ENCODE measurements at regions not wholly inside any gene's neighbourhood (a gene's known extent, or its start where the extent isn't known, plus 50 kb on each side); places are given as distances from the start of the nearest gene placed in this dataset.
"Not testable (repeated sequence)": the region's sequence is repeated elsewhere in the genome, so short reads cannot be mapped to it uniquely, and the experiment has no call there.

DNA sequence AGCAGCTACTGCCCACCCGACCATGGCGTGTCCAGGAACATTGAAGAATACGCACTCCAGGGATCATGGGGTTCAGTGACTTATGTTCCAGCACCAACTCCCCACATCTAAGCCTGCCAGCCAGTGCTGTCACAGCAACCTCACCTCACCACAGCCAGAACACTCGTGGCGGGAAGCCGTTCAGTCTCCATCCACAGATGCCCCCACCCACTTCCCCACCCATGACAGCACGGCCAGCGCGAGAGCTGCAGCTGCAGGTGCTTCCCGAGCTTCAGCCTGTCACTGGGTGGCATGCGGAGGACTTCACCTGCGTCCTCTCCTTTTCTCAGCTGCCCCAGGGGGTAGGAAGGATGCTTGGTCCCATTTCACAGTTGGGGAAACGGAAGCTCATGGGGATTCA, 50.3 kb downstream of the RBFOX3 start:
- no peak for DNase-seq (ENCODE audit: low read depth)

DNA sequence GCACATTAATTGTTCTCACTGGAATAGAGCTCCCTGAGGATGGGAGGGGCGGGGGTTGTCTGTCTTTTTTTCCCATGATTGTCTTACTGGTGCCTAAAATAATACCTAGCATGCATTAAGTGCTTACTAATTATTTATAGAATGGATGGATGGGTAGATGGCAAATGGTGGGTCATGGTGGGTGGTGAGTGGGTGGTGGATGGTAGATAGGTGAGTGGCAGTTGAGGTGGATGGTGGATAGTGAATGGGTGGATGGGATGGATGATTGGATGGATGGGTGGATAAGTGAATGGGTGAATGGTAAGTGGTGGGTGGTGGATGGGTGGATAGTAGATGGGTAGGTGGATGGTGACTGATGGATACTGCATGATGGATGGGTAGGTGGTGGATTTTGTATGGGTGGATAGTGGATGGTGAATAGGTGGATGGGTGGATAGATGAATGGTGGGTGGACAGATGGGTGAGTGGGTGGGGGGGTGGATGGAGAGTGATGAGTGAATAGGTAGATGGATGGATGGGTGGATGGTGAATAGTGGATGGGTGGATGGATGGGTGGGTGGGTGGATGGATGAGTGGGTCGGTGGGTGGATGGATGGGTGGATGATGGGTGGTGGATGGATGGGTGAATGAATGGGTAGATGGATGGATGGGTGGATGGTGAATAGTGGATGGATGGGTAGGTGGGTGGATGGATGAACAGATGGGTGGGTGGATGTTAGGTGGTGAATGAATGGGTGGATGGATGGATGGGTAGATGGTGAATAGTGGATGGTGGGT, 51.6 kb downstream of the RBFOX3 start:
- DNase-seq (ENCODE audit: low read depth), result no peak

DNA sequence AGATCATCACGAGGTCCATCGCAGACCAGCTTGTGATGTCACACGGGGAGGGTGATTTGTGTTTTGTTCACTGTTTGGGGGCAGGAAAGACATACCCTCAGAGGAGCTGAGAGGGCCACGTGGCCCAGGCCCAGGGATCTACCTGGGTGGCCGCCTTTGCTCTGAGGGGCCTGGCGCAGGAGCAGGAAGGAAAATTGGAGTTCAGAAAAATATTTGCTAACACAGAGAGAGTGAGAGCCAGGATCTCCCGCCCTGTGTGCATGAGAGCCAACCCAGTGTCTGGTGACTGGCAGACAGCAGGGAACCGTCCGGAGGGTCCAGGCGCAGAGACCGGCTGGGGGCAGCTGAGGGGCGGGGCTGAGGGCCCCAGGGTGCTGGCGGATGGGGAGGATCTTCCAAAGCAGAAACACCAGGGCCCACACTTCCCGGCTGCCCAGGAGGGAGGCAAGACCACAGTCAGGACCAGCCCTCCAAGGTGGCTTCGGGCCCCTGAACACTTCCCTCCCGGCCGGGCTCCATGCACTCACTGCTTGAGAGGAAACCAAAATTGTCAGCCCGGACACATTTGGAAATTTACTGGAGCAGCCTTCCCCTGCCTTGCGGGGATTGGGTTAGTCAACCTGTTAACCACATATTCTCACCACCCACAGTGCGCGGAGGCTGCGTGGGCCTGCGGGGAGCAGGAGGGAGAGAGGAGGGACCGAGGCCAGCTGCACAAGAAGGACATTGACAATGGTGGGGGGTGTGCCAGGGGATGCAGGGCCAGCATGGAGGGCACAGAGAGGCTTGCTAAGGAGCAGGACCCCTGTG, 52.6 kb downstream of the RBFOX3 start:
- no peak for DNase-seq (ENCODE audit: low read depth)

DNA sequence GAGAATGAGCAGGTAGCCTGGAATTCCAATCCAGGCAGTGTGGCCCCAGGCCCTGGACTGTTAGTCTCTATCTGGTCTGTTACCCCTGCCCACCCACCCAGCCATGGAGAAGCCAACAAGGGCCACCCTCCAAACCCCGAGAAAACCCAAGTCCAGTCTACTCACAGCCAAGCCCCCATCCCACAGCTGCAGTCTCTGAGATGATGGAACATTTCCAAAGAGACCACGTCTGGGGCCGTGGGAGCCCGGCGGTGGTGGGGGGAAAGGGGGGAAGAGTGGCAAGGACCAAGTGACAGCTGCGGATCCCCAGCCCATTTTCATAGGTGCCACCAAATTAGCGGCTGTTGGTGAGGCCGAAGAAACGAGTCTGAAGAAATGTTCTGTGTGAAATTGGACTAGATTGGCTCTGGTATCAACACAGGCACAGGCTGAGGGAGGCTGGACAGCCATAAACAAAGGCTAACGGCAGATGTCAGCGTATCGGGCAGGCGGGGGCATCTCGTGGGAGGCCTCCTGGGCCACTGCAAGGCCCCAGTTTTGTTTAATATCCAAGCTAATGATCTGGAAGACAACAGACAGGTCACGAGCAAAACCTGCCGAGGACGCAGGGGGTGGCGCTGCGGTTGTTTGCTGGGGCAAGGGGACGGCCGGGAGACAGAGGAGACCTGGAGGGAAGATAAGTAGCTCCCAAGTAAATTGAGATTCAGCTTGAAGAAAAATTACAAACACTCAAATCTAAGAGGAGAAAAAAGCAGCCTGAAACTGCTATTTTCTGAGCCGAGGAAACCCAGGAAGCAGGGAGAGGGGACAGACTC, 53.4 kb downstream of the RBFOX3 start:
- no peak for DNase-seq (ENCODE audit: low read depth)

DNA sequence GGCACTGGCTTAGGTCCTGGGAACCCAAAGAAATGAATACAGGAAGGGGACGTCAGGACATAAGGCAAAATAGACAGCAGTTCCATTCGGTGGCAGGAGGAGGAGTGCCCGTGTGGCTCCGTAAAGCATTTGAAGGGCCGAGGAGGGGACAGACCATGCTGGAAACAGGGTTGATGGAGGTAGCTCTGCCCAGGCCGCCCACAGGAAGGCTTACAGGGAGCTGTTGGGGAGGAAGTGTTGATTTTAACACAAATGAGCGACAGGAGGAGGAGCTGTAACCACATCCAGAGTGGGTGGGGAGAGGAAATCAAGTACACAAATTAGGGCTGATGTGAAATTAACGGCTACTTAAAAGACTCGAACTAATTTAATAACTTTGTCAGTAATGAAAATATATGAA, 54.6 kb downstream of the RBFOX3 start:
- no peak for DNase-seq (ENCODE audit: low read depth)

DNA sequence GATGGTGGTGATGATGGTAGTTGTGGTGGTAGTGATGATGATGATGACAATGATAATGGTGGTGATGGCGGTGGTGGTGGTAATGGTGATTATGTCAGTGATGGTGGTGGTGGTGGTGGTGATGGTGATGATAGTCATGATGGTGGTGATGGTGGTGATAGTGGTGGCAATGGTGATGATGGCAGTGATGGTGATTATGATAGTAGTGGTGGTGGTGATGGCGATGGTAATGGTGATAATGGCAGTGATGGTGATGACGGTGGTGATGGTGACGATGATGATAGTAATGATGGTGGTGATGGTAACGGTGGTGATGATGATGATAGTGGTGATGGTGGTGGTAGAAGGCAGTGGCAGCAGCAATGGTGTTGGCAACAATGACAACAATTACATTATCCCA, 55.3 kb downstream of the RBFOX3 start:
- DNase-seq (ENCODE audit: low read depth), result no peak

DNA sequence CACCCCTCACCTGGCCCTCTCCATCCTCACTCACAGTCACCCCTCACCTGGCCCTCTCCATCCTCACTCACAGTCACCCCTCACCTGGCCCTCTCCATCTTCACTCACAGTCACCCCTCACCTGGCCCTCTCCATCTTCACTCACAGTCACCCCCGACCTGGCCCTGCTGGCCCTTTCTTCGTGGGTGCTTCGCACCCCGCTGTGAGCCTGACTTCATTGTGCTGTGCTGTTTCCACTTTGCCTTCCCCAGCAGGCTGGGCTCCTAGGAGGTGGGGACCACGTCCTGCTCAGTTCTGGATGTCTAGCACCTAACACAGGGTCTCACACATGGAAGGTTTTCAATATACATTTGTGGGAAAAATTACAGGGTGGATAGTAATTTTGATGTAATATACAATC, 56.5 kb downstream of the RBFOX3 start:
- DNase-seq (ENCODE audit: low read depth), result not testable (repeated sequence)

DNA sequence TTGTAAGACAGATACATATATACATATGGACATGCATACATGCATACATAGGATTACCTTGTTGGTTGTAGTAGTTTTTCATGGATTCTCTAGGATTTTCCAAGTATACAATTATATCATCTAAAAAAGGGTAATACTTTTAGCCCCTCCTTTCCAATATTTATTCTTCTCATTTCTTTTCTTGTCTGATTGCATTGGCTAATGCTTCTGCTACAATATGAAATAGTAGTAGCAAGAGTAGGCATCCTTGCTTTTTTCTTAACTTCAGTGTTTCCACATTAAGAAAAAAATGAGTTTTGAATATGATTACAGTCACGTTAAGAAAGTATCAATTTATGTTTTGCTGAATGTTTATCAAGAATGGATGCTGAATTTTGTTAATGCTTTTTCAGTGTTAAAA, 58.0 kb downstream of the RBFOX3 start:
- no peak for DNase-seq (ENCODE audit: low read depth)

DNA sequence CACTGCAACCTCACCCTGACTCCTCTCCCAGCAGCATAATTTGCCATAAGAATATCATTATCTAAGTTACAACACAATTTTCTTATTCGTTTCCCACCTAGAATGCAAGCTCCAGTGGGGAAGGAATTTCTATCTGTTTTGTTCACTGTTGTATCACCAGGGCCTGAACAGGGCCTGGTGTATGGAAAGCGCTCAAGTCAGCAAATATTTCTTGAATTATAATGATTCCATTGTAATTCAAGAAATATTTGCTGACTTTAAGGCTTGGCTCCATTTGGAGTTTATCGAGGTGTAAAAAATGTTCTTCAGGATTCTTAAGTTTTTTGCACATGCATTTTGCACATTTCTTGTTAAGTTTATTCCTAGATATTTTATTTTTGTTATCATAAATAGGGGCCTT, 58.4 kb downstream of the RBFOX3 start:
- DNase-seq (ENCODE audit: low read depth), result no peak

DNA sequence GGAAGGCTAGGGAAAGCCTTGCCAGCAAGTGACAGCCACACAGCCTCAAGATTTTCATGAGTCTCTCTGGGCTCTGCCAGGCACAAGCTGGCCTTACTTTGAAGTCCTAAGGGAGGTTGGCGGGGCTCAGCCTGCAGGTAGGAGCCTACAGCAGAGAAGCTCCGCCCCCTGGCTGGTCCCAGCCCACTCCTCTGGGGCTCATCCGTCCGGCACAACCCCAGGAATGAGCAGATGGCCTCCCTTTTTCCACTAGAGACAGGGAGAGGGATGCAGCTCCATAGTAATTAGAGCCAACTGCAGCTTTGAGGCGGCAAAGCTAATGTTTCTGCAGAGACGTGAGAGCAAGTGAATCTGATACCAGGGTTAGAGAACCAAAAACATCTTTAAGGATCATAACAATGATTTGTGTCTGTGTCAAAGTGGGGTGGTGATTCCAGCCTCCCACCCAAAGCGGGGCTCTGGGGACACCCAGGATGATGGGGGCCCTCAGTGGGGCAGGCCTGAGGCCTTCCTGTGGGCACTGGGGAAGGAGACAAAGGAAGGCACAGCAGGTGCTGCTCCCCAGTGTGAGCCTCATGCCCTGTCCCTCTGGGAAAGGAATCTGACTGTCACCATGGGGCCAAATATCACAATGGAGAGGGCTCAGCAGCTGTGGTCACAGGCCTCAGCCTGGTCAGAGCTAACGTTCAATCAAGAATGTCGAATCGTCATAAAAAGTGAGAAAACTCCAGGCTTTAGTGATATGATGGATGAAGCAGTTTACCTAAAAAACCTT, 61.5 kb downstream of the RBFOX3 start:
- DNase-seq (ENCODE audit: low read depth), result no peak

DNA sequence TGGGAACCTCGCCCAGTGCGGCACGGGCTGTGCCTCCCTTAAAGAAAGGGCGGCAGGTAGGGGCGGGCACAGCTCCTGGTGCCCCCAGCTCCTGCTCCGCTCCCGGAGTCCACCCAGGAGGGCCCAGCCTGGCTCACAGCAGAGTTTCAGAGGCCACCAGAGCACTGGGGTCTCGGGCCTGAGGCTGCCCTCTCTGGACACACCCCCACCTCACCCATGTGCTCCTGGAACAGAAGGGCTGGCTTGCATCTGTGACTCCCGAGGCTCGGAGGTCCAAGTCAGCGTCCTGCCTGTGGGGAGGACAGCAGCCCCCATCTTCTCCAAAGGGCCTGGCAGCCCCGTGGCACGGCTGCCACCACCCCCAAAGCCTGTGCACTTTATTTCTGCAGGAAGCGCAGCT, 62.7 kb downstream of the RBFOX3 start:
- no peak for DNase-seq (ENCODE audit: low read depth)

DNA sequence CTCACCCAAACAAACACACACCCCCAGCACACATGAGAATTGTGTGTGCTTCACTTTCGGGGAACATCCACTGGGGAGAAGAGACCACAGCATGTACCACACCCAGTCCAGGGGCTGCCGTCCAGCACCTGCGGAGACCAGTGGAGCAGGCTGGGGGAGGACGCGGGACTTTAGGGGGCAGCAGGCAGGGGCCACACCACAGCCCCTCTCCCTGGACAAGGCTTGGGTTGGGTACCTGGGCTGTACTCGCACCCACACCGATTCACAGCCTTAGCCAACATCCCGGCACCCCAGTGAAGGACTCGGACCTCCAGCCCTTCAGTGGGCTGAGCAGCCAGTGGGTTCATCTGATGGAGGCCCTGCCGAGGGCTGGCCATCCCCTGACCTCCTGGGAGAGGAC, 63.3 kb downstream of the RBFOX3 start:
- DNase-seq (ENCODE audit: low read depth), result no peak

DNA sequence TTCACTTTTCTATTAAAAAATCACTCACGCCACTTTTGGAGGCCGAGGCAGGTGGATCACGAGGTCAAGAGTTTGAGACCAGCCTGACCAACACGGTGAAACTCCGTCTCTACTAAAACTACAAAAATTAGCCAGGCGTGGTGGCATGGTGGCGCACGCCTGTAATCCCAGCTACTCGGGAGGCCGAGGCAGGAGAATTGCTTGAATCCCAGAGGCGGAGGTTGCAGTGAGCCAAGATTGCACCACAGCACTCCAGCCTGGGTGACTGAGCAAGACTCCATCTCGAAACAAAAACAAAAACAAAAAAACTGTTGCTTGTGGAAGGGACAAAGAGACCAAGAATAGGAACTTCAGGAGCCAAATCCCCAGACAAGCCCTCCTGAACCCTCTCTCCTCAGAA, 63.7 kb downstream of the RBFOX3 start:
- not testable (repeated sequence) for DNase-seq (ENCODE audit: low read depth)

DNA sequence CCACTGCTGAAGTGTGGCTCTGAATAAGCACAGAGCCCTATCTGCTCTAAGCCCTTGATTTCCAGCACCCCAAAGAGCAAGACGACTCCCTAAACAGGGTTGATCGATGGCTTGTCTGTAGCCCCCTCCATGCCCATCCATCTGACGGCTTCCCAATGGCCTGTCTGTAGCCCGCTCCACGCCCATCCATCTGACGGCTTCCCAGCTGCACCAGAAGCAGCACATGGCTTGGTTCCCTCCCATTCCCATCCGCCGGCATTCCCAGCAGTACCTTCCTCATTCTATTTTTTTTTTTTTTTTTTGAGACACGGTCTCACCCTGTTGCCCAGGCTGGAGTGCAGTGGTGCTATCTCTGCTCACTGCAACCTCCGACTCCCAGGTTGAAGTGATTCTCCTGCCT, 64.5 kb downstream of the RBFOX3 start:
- no peak for DNase-seq (ENCODE audit: low read depth)

DNA sequence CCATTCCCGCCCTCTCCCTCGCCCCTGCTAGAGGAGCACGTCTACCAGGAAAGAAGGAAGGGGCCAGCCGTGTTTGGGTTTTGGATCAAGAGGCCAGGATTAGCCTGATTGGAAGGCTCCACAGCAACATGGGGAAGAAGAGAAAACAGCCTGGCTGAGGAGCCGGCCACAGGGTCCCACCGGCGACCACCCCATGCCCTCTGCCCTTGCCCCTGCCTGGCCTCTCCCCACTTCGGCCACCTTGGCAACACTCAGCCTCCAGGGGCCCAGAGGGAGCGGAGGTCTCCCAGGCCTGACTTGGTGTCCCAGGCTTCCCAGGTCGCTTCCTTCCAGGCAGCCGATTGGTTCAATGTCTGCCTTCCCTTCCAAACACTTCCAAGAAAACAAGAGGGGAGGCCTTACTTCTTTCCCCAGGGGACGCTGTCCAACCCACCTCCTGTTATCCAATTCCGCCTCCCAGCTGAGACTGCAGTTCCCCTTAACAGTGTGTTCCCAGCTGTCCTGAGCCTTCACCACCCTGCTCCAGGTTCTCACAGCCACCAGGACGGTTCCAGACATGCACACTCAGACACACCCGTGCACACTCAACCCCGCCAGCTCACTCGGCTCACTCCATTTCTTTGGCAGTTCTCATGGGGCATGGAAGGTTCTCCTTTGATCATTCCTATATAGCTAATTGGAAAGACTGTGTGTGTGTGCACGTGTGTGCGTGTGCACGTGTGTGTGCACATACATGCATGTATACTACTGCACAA, 65.4 kb downstream of the RBFOX3 start:
- DNase-seq (ENCODE audit: low read depth), result no peak

DNA sequence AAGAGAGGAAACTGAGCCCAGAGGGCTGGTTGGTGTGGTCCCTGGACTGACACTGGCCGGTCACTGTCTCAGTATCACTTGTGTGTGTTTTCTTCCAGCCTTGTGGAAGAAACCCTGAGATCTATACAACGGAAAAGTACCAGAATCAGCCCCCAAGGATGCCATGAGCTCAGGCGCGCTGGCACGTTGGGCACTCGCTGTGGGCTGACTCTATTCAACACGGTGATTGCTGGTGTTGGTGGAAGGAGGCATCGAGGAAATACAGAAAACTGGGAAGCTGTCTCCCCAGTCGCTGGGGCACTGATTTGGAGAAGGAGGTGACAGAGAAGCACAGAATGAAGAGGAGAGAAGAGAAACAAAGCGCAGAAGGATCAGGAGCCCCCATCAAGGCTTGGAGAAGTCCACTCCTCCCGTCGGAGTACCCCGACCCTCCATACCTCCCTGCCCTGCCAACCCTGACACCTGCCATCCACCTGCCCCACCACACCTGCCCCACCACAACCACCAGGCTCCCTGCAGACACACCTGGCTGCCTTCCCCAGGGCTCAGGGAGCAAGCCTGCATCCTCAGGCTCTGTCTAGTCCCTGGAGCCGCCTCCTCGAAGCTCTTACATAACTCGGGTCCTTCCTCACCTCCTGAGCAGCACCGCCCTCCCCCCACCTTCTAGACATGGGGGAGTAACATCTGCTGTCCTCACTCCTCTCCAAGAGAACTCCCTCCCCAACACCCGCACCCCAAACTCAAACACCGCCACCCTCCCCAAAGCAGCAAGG, 66.5 kb downstream of the RBFOX3 start:
- DNase-seq (ENCODE audit: low read depth), result no peak

DNA sequence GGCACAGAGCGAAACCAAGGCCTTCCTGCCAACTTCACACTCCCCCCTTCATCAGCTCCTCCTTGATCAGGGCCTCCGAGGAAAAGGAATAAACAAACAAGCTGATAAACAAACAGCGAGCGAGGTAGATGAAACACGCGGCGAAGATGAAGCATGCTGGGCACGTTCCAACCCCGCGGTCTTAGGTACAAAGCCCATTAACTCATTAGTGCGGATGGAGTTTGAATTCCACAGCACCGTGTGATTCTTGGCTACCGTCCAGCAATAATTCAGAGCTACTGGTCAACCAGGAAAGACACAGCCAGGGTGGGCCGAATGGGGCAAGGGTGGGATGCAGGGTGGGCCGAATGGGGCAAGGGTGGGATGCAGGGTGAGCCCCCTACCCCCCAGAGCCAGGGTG, 67.3 kb downstream of the RBFOX3 start:
- DNase-seq (ENCODE audit: low read depth), result no peak

DNA sequence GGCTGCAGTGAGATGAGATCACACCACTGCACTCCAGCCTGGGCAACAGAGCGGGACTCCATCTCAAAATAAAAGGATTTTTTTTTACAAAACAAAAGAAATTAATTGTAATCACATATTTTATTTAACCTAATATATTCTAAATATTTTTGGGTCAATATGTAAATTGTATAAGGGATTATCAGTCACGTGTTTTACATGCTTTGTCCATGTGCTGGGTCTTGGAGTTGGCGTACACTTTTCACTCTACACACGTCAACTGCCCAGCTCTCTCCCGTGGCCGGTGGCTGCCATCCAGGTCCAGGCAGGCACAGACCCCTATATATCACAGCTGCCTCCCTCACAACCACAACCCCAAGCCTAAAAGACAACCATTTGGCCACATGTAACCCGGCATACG, 68.1 kb downstream of the RBFOX3 start:
- no peak for DNase-seq (ENCODE audit: low read depth)

DNA sequence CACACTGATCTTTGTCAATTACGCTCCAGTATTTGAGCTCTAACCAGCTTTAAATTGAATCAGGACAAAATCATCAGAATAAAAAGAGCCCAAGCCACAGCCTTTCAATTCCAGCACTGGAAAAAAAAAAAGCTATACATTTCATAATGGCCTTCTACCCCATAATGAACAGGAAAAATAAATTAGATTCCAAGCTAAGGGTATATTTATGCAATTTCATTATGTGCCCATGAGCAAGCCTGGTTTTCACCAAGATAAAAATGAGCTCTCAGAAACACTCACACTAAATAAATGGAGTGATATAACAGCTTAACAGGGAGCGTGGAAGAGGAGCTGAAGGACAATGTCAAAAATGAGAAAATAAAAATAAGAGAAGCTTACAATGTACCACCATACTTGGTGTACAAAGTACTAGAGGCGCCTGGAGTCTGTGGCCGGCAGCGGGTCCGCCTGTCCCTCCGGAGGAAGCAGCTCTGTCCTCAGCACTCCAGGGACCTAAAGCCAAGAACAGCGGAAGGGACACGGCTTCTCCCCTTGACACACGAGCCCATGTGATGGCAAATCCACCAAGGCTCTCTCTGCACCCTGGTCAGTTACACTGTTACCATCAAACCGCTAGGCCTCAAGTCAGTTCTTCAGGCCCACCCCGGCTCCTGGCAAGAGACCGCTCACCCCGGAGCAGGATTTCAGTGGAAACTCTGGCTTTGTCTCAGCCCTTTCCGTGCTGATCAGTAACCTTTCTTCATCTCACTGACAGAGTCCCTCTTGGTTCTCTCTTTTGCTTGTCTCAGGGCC, 69.6 kb downstream of the RBFOX3 start:
- no peak for DNase-seq (ENCODE audit: low read depth)

All from RPMI7951 (cell line).